SKM-1 treated with dmso at 0.1 percent for 144 hours (cell line): ENCODE measurements at regions not wholly inside any gene's neighbourhood (a gene's known extent, or its start where the extent isn't known, plus 50 kb on each side); places are given as distances from the start of the nearest gene placed in this dataset.
"Not testable (repeated sequence)": the region's sequence is repeated elsewhere in the genome, so short reads cannot be mapped to it uniquely, and the experiment has no call there.

Experiments
- DNase-seq: peaks from one replicate; lab custom pipeline; 2025; ENCODE audit not compliant: unreplicated experiment; lab: John Stamatoyannopoulos, UW

GRCh38 chr6:48429021-48429420 is 318.0 kb upstream of the PTCHD4 start:
- DNase-seq = no peak

- no peak for DNase-seq
These were observed 315.6 kb upstream of the PTCHD4 start for GRCh38 chr6:48426636-48427035.

GRCh38 chr6:48423640-48424365 is 312.8 kb upstream of the PTCHD4 start:
- no peak for DNase-seq

GRCh38 chr6:48419992-48420391 is 309.0 kb upstream of the PTCHD4 start:
- DNase-seq = no peak

GRCh38 chr6:48417927-48418326 is 306.9 kb upstream of the PTCHD4 start:
- no peak for DNase-seq

- no peak for DNase-seq
These were observed 301.7 kb upstream of the PTCHD4 start for GRCh38 chr6:48412656-48413055.

- no peak for DNase-seq
These were observed 293.9 kb upstream of the PTCHD4 start for GRCh38 chr6:48404927-48405326.

- no peak for DNase-seq
These were observed 292.6 kb upstream of the PTCHD4 start for GRCh38 chr6:48403587-48403986.

- no peak for DNase-seq
These were observed 290.0 kb upstream of the PTCHD4 start for GRCh38 chr6:48401016-48401415.

- DNase-seq = no peak
These were observed 286.9 kb upstream of the PTCHD4 start for GRCh38 chr6:48397887-48398286.

GRCh38 chr6:48389146-48390043 is 278.4 kb upstream of the PTCHD4 start:
- DNase-seq = no peak

GRCh38 chr6:48388044-48388443 is 277.0 kb upstream of the PTCHD4 start:
- no peak for DNase-seq

- DNase-seq = no peak
These were observed 267.9 kb upstream of the PTCHD4 start for GRCh38 chr6:48378884-48379407.

- DNase-seq = no peak
These were observed 266.1 kb upstream of the PTCHD4 start for GRCh38 chr6:48377115-48377514.

- DNase-seq = not testable (repeated sequence)
These were observed 260.2 kb upstream of the PTCHD4 start for GRCh38 chr6:48371226-48371625.

GRCh38 chr6:48369100-48369499 is 258.1 kb upstream of the PTCHD4 start:
- DNase-seq = no peak

GRCh38 chr6:48325701-48326100 is 214.7 kb upstream of the PTCHD4 start:
- DNase-seq = no peak

GRCh38 chr6:48318670-48319069 is 207.7 kb upstream of the PTCHD4 start:
- no peak for DNase-seq

GRCh38 chr6:48315915-48316314 is 204.9 kb upstream of the PTCHD4 start:
- no peak for DNase-seq

- DNase-seq = no peak
These were observed 204.2 kb upstream of the PTCHD4 start for GRCh38 chr6:48315051-48315719.

- no peak for DNase-seq
These were observed 200.3 kb upstream of the PTCHD4 start for GRCh38 chr6:48311301-48311700.
